ENCODE measurements at regions not wholly inside any gene's neighbourhood (a gene's known extent, or its start where the extent isn't known, plus 50 kb on each side); places are given as distances from the start of the nearest gene placed in this dataset.

- TF ChIP-seq GATA3 (IDR thresholded peaks at IDR 0.05; ENCODE audit: low read depth, low read length) (no peak), GATA2 (IDR thresholded peaks at IDR 0.05; ENCODE audit: low read depth, low read length) (no peak)
These were observed 1013.0 kb downstream of the STIM2 start for GRCh38 chr4:27873596-27873995.

- no peak for TF ChIP-seq GATA3 (IDR thresholded peaks at IDR 0.05; ENCODE audit: low read depth, low read length)
- TF ChIP-seq GATA2 (IDR thresholded peaks at IDR 0.05; ENCODE audit: low read depth, low read length) = no peak
These were observed 1021.1 kb downstream of the STIM2 start for GRCh38 chr4:27881705-27882104.

GRCh38 chr4:27886120-27886519 lies 1025.5 kb downstream of the STIM2 start:
- TF ChIP-seq GATA2 (IDR thresholded peaks at IDR 0.05; ENCODE audit: low read depth, low read length) = no peak
- TF ChIP-seq GATA3 (IDR thresholded peaks at IDR 0.05; ENCODE audit: low read depth, low read length) = no peak

- TF ChIP-seq GATA2 (IDR thresholded peaks at IDR 0.05; ENCODE audit: low read depth, low read length) (no peak), GATA3 (IDR thresholded peaks at IDR 0.05; ENCODE audit: low read depth, low read length) (no peak)
These were observed 1027.0 kb downstream of the STIM2 start for GRCh38 chr4:27887646-27888045.

GRCh38 chr4:27888505-27888904 lies 1027.9 kb downstream of the STIM2 start:
- TF ChIP-seq GATA3 (IDR thresholded peaks at IDR 0.05; ENCODE audit: low read depth, low read length) (no peak), GATA2 (IDR thresholded peaks at IDR 0.05; ENCODE audit: low read depth, low read length) (no peak)

- TF ChIP-seq GATA3 (IDR thresholded peaks at IDR 0.05; ENCODE audit: low read depth, low read length) (no peak), GATA2 (IDR thresholded peaks at IDR 0.05; ENCODE audit: low read depth, low read length) (no peak)
These were observed 1034.3 kb downstream of the STIM2 start for GRCh38 chr4:27894951-27895350.

- no peak for TF ChIP-seq GATA2 (IDR thresholded peaks at IDR 0.05; ENCODE audit: low read depth, low read length)
- no peak for TF ChIP-seq GATA3 (IDR thresholded peaks at IDR 0.05; ENCODE audit: low read depth, low read length)
These were observed 1047.7 kb downstream of the STIM2 start for GRCh38 chr4:27908356-27908755.

GRCh38 chr4:27910227-27910626 lies 1049.6 kb downstream of the STIM2 start:
- TF ChIP-seq GATA3 (IDR thresholded peaks at IDR 0.05; ENCODE audit: low read depth, low read length) (no peak), GATA2 (IDR thresholded peaks at IDR 0.05; ENCODE audit: low read depth, low read length) (no peak)

GRCh38 chr4:27911047-27911446 lies 1050.4 kb downstream of the STIM2 start:
- TF ChIP-seq GATA3 (IDR thresholded peaks at IDR 0.05; ENCODE audit: low read depth, low read length) = no peak
- no peak for TF ChIP-seq GATA2 (IDR thresholded peaks at IDR 0.05; ENCODE audit: low read depth, low read length)

GRCh38 chr4:27913738-27914137 lies 1053.1 kb downstream of the STIM2 start:
- no peak for TF ChIP-seq GATA3 (IDR thresholded peaks at IDR 0.05; ENCODE audit: low read depth, low read length)
- no peak for TF ChIP-seq GATA2 (IDR thresholded peaks at IDR 0.05; ENCODE audit: low read depth, low read length)

GRCh38 chr4:27915822-27916221 lies 1055.2 kb downstream of the STIM2 start:
- no peak for TF ChIP-seq GATA3 (IDR thresholded peaks at IDR 0.05; ENCODE audit: low read depth, low read length)
- TF ChIP-seq GATA2 (IDR thresholded peaks at IDR 0.05; ENCODE audit: low read depth, low read length) = no peak

- TF ChIP-seq GATA3 (IDR thresholded peaks at IDR 0.05; ENCODE audit: low read depth, low read length) (no peak), GATA2 (IDR thresholded peaks at IDR 0.05; ENCODE audit: low read depth, low read length) (no peak)
These were observed 1056.0 kb downstream of the STIM2 start for GRCh38 chr4:27916452-27917184.

GRCh38 chr4:27917381-27917780 lies 1056.7 kb downstream of the STIM2 start:
- TF ChIP-seq GATA3 (IDR thresholded peaks at IDR 0.05; ENCODE audit: low read depth, low read length) (no peak), GATA2 (IDR thresholded peaks at IDR 0.05; ENCODE audit: low read depth, low read length) (no peak)

- no peak for TF ChIP-seq GATA3 (IDR thresholded peaks at IDR 0.05; ENCODE audit: low read depth, low read length)
- no peak for TF ChIP-seq GATA2 (IDR thresholded peaks at IDR 0.05; ENCODE audit: low read depth, low read length)
These were observed 1060.6 kb downstream of the STIM2 start for GRCh38 chr4:27921231-27921630.

GRCh38 chr4:27928761-27929540 lies 1068.3 kb downstream of the STIM2 start:
- no peak for TF ChIP-seq GATA2 (IDR thresholded peaks at IDR 0.05; ENCODE audit: low read depth, low read length)

All from SH-SY5Y (cell line).